H9 (cell line): ENCODE measurements at regions not wholly inside any gene's neighbourhood (a gene's known extent, or its start where the extent isn't known, plus 50 kb on each side); places are given as distances from the start of the nearest gene placed in this dataset.

Experiments
- DNase-seq: peaks from one replicate; pipeline ENCODE4 v3.0.0-alpha.2; 2017
- H2AFZ ChIP-seq: one replicate; pipeline ENCODE4 v1.6.1; 2013; ENCODE audit warnings: mild to moderate bottlenecking, low read length, control low read depth, moderate library complexity
- H2AK5ac ChIP-seq: 2 replicates; pipeline ENCODE4 v1.6.1; 2013; ENCODE audit warnings: low read length, control low read depth, mixed read lengths; ENCODE audit not compliant: insufficient read length
- H2BK120ac ChIP-seq: one replicate; pipeline ENCODE4 v1.6.1; 2013; ENCODE audit warnings: low read depth, mild to moderate bottlenecking, low read length, control low read depth, inconsistent platforms; ENCODE audit not compliant: poor library complexity, severe bottlenecking
- H2BK12ac ChIP-seq: 2 replicates; pipeline ENCODE4 v1.6.1; 2013; ENCODE audit warnings: low read length, control low read depth, mixed read lengths, low read depth; ENCODE audit not compliant: insufficient read length
- H2BK15ac ChIP-seq: 2 replicates; pipeline ENCODE4 v1.6.1; 2013; ENCODE audit warnings: low read depth, low read length, control low read depth
- H2BK20ac ChIP-seq: one replicate; pipeline ENCODE4 v1.6.1; 2013; ENCODE audit warnings: low read depth, mild to moderate bottlenecking, low read length, control low read depth, inconsistent platforms; ENCODE audit not compliant: poor library complexity, severe bottlenecking
- H2BK5ac ChIP-seq: 2 replicates; pipeline ENCODE4 v1.6.1; 2013; ENCODE audit warnings: low read length, control low read depth, mixed read lengths; ENCODE audit not compliant: insufficient read length
- H3K14ac ChIP-seq: 2 replicates; pipeline ENCODE4 v1.6.1; 2013; ENCODE audit warnings: low read length, control low read depth; ENCODE audit not compliant: insufficient read depth
- H3K18ac ChIP-seq: 2 replicates; pipeline ENCODE4 v1.6.1; 2013; ENCODE audit warnings: low read depth, mild to moderate bottlenecking, mixed read lengths, low read length, control low read depth; ENCODE audit not compliant: insufficient read length
- H3K23ac ChIP-seq: 2 replicates; pipeline ENCODE4 v1.6.1; 2013; ENCODE audit warnings: low read length, control low read depth, mixed read lengths, low read depth; ENCODE audit not compliant: insufficient read length
- H3K23me2 ChIP-seq: 2 replicates; pipeline ENCODE4 v1.6.1; 2013; ENCODE audit warnings: low read depth, mild to moderate bottlenecking, mixed read lengths, low read length, control low read depth; ENCODE audit not compliant: insufficient read length, poor library complexity, severe bottlenecking
- H3K27ac ChIP-seq: 2 replicates; pipeline ENCODE4 v1.5.1; 2013; ENCODE audit warnings: low read length, control low read depth, mixed read lengths, low read depth; ENCODE audit not compliant: insufficient read length
- H3K27me3 ChIP-seq: 2 replicates; pipeline ENCODE4 v1.6.1; 2013; ENCODE audit warnings: low read length, control low read depth, inconsistent platforms; ENCODE audit not compliant: insufficient read depth
- H3K4ac ChIP-seq: 2 replicates; pipeline ENCODE4 v1.6.1; 2013; ENCODE audit warnings: low read depth, mild to moderate bottlenecking, control low read depth, inconsistent platforms, low read length, moderate library complexity
- H3K4me1 ChIP-seq: 2 replicates; pipeline ENCODE4 v1.6.1; 2013; ENCODE audit warnings: low read length, control low read depth, inconsistent platforms; ENCODE audit not compliant: insufficient read depth
- H3K4me2 ChIP-seq: 2 replicates; pipeline ENCODE4 v1.6.1; 2013; ENCODE audit warnings: low read length, control low read depth, mixed read lengths; ENCODE audit not compliant: insufficient read length, insufficient read depth
- H3K56ac ChIP-seq: 2 replicates; pipeline ENCODE4 v1.6.1; 2013; ENCODE audit warnings: low read depth, mild to moderate bottlenecking, mixed read lengths, low read length, control low read depth; ENCODE audit not compliant: insufficient read length
- H3K79me1 ChIP-seq: 2 replicates; pipeline ENCODE4 v1.6.1; 2013; ENCODE audit warnings: low read depth, mild to moderate bottlenecking, moderate library complexity, low read length, control low read depth, inconsistent platforms; ENCODE audit not compliant: insufficient read depth, poor library complexity, severe bottlenecking
- H3K79me2 ChIP-seq: 2 replicates; pipeline ENCODE4 v1.6.1; 2013; ENCODE audit warnings: low read length, control low read depth, inconsistent platforms; ENCODE audit not compliant: insufficient read depth
- H3K9ac ChIP-seq: 2 replicates; pipeline ENCODE4 v1.6.1; 2013; ENCODE audit warnings: low read length, control low read depth, mixed read lengths; ENCODE audit not compliant: insufficient read length; ENCODE audit errors: extremely low read depth
- H3K9me3 ChIP-seq: one replicate; pipeline ENCODE4 v1.6.1; 2013; ENCODE audit warnings: low read depth, low read length, inconsistent platforms; ENCODE audit not compliant: control insufficient read depth
- H3T11ph ChIP-seq: one replicate; pipeline ENCODE4 v1.6.1; 2013; ENCODE audit warnings: mild to moderate bottlenecking, low read length, control low read depth, inconsistent platforms
- H4K20me1 ChIP-seq: one replicate; pipeline ENCODE4 v1.6.1; 2013; ENCODE audit not compliant: control insufficient read depth, insufficient read length, insufficient read depth
- H4K5ac ChIP-seq: 2 replicates; pipeline ENCODE4 v1.6.1; 2013; ENCODE audit warnings: low read depth, mild to moderate bottlenecking, mixed read lengths, low read length, control low read depth; ENCODE audit not compliant: insufficient read length
- H4K8ac ChIP-seq: replicated peaks from 2 replicates; pipeline ENCODE4 v1.6.1; 2013; ENCODE audit warnings: low read length, control low read depth, mixed read lengths, low read depth; ENCODE audit not compliant: insufficient read length
- H4K91ac ChIP-seq: 2 replicates; pipeline ENCODE4 v1.6.1; 2013; ENCODE audit warnings: low read depth, mild to moderate bottlenecking, moderate library complexity, mixed read lengths, low read length, control low read depth; ENCODE audit not compliant: insufficient read length
- H3K27ac Mint-ChIP-seq, 3 experiments: 2 replicates in 2 of 3; 3 replicates in 1 of 3; pipeline ENCODE4 v1.8.0; 2020 to 2021; ENCODE audit warnings: mixed read lengths in 3 of 3, mild to moderate bottlenecking in 1 of 3, moderate library complexity in 1 of 3
- H3K27me3 Mint-ChIP-seq: 2 replicates; pipeline ENCODE4 v1.8.0; 2021; ENCODE audit warnings: low read depth, mild to moderate bottlenecking, moderate library complexity, mixed read lengths
- H3K36me3 Mint-ChIP-seq, 3 experiments: 2 replicates in 2 of 3; 3 replicates in 1 of 3; pipeline ENCODE4 v1.8.0; 2020 to 2021; ENCODE audit warnings: low read depth in 3 of 3, mixed read lengths in 3 of 3; ENCODE audit not compliant: insufficient read depth in 1 of 3
- H3K4me1 Mint-ChIP-seq, 2 experiments: 2 replicates each; pipeline ENCODE4 v1.8.0; 2020; ENCODE audit warnings: mixed read lengths in 2 of 2
- H3K4me3 Mint-ChIP-seq, 2 experiments: 2 replicates in 1 of 2; 3 replicates in 1 of 2; pipeline ENCODE4 v1.8.0; 2020 to 2021; ENCODE audit warnings: mild to moderate bottlenecking in 2 of 2, mixed read lengths in 2 of 2, moderate library complexity in 1 of 2
- H3K9me3 Mint-ChIP-seq, 2 experiments: 2 replicates in 1 of 2; 3 replicates in 1 of 2; pipeline ENCODE4 v1.8.0; 2020; ENCODE audit warnings: mild to moderate bottlenecking in 2 of 2, mixed read lengths in 2 of 2, moderate library complexity in 1 of 2
- WGBS: extraction: QIAGEN DNeasy Blood & Tissue Kit; methylation state at CpG from one replicate; pipeline ENCODE4 v1.1.7; 2013; ENCODE audit warnings: missing lambda C conversion rate, low lambda C conversion rate, mixed read lengths; ENCODE audit not compliant: insufficient read length; ENCODE audit errors: extremely low coverage; 5-methylcytosine and 5-hydroxymethylcytosine counted together
- TF ChIP-seq, protein P1 (sequence below): fragments of 200-600 bp; sonication (generic); conservative IDR thresholded peaks from 3 replicates; pipeline ENCODE4 v1.8.0; 2021; ENCODE audit warnings: antibody characterized with exemption, mild to moderate bottlenecking

DNA sequence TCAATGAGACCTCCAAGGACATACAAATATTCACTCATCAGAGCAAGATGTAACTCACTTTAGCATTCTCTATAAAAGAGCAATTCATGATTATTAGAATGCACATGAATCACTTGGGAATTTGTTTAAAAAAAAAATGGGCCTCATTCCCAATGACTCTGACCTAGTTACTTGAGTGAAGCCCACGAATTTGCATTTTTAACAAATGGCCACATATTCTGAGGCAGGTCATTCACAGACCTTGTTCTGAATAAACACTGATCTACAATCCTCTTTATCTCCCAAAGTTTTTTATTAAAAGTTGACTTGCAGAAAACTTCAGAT lies 255.1 kb upstream of the VEGFC start:
- no peak for DNase-seq
- no peaks in the 10 kb centered on the region for H4K20me1 ChIP-seq
- H3K4me2 ChIP-seq: no peak overlapping the region
- no peak overlapping the region for H3K4ac ChIP-seq
- no peak overlapping the region for H2AK5ac ChIP-seq
- no peaks in the 10 kb centered on the region for H3K79me2 ChIP-seq
- H4K5ac ChIP-seq: no peak overlapping the region
- H3K79me1 ChIP-seq: no peaks in the 10 kb centered on the region
- H3K56ac ChIP-seq: no peak overlapping the region
- Mint-ChIP-seq H3K27ac (no peak overlapping the region), H3K36me3 (no peaks in the 10 kb centered on the region), H3K27me3 (no peaks in the 10 kb centered on the region), H3K9me3 (no peaks in the 10 kb centered on the region), H3K4me1 (no peaks in the 10 kb centered on the region), H3K4me3 (no peak overlapping the region)
- no peak overlapping the region for H2BK12ac ChIP-seq
- H4K91ac ChIP-seq: no peak overlapping the region
- H2BK120ac ChIP-seq: no peak overlapping the region
- no peak overlapping the region for H2BK15ac ChIP-seq
- H3K27me3 ChIP-seq: no peaks in the 10 kb centered on the region
- H3K23me2 ChIP-seq: no peaks in the 10 kb centered on the region
- no peak overlapping the region for H4K8ac ChIP-seq
- no peak overlapping the region for H3K9ac ChIP-seq
- H3K9me3 ChIP-seq: no peaks in the 10 kb centered on the region
- no peak overlapping the region for H3K23ac ChIP-seq
- WGBS: no CpG with 5 or more reads among the region's 1 CpG
- no peak overlapping the region for H3K14ac ChIP-seq
- no peak overlapping the region for H3K18ac ChIP-seq
- TF ChIP-seq, protein P1, sequence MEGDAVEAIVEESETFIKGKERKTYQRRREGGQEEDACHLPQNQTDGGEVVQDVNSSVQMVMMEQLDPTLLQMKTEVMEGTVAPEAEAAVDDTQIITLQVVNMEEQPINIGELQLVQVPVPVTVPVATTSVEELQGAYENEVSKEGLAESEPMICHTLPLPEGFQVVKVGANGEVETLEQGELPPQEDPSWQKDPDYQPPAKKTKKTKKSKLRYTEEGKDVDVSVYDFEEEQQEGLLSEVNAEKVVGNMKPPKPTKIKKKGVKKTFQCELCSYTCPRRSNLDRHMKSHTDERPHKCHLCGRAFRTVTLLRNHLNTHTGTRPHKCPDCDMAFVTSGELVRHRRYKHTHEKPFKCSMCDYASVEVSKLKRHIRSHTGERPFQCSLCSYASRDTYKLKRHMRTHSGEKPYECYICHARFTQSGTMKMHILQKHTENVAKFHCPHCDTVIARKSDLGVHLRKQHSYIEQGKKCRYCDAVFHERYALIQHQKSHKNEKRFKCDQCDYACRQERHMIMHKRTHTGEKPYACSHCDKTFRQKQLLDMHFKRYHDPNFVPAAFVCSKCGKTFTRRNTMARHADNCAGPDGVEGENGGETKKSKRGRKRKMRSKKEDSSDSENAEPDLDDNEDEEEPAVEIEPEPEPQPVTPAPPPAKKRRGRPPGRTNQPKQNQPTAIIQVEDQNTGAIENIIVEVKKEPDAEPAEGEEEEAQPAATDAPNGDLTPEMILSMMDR: no peak
- H2BK5ac ChIP-seq: no peak overlapping the region
- no peak overlapping the region for H3T11ph ChIP-seq
- H2AFZ ChIP-seq: no peak overlapping the region
- no peak overlapping the region for H3K27ac ChIP-seq
- no peaks in the 10 kb centered on the region for H3K4me1 ChIP-seq
- H2BK20ac ChIP-seq: no peak overlapping the region
